HG02884 (cell line): ENCODE measurements at regions not wholly inside any gene's neighbourhood (a gene's known extent, or its start where the extent isn't known, plus 50 kb on each side); places are given as distances from the start of the nearest gene placed in this dataset.

Source experiments
- ATAC-seq: cut with Tn5 transposase; IDR thresholded peaks from one replicate; pipeline ENCODE4 v1.9.1; 2021; ENCODE audit warnings: mild to moderate bottlenecking, moderate library complexity; ENCODE audit not compliant: unreplicated experiment

- ATAC-seq: no peak
Observed at GRCh38 chr5:4659851-4660250, 480.3 kb upstream of the ADAMTS16 start.

GRCh38 chr5:4661326-4661725 lies 478.8 kb upstream of the ADAMTS16 start:
- ATAC-seq: no peak

- no peak for ATAC-seq
Observed at GRCh38 chr5:4661836-4662235, 478.3 kb upstream of the ADAMTS16 start.

GRCh38 chr5:4662756-4663155 lies 477.4 kb upstream of the ADAMTS16 start:
- ATAC-seq: no peak

GRCh38 chr5:4665911-4666310 lies 474.2 kb upstream of the ADAMTS16 start:
- no peak for ATAC-seq

- no peak for ATAC-seq
Observed at GRCh38 chr5:4674166-4674565, 466.0 kb upstream of the ADAMTS16 start.

- no peak for ATAC-seq
Observed at GRCh38 chr5:4676934-4677333, 463.2 kb upstream of the ADAMTS16 start.

- ATAC-seq: no peak
Observed at GRCh38 chr5:4684946-4685345, 455.2 kb upstream of the ADAMTS16 start.

- ATAC-seq: no peak
Observed at GRCh38 chr5:4698596-4698995, 441.5 kb upstream of the ADAMTS16 start.

GRCh38 chr5:4699592-4699991 lies 440.5 kb upstream of the ADAMTS16 start:
- no peak for ATAC-seq

- ATAC-seq: no peak
Observed at GRCh38 chr5:4700069-4700468, 440.1 kb upstream of the ADAMTS16 start.

- no peak for ATAC-seq
Observed at GRCh38 chr5:4700871-4701270, 439.3 kb upstream of the ADAMTS16 start.

GRCh38 chr5:4703931-4704458 lies 436.1 kb upstream of the ADAMTS16 start:
- no peak for ATAC-seq

GRCh38 chr5:4704951-4705350 lies 435.2 kb upstream of the ADAMTS16 start:
- ATAC-seq: no peak

GRCh38 chr5:4716781-4717180 lies 423.3 kb upstream of the ADAMTS16 start:
- ATAC-seq: no peak

- no peak for ATAC-seq
Observed at GRCh38 chr5:4717446-4717845, 422.7 kb upstream of the ADAMTS16 start.

GRCh38 chr5:4720831-4721230 lies 419.3 kb upstream of the ADAMTS16 start:
- ATAC-seq: no peak

GRCh38 chr5:4722886-4723285 lies 417.2 kb upstream of the ADAMTS16 start:
- no peak for ATAC-seq

GRCh38 chr5:4725594-4725993 lies 414.5 kb upstream of the ADAMTS16 start:
- ATAC-seq: no peak

GRCh38 chr5:4730279-4730678 lies 409.9 kb upstream of the ADAMTS16 start:
- ATAC-seq: no peak

GRCh38 chr5:4734348-4734747 lies 405.8 kb upstream of the ADAMTS16 start:
- no peak for ATAC-seq

- ATAC-seq: no peak
Observed at GRCh38 chr5:4735261-4735660, 404.9 kb upstream of the ADAMTS16 start.

- no peak for ATAC-seq
Observed at GRCh38 chr5:4737868-4738267, 402.3 kb upstream of the ADAMTS16 start.

GRCh38 chr5:4738298-4738697 lies 401.8 kb upstream of the ADAMTS16 start:
- ATAC-seq: no peak
